SK-N-SH (cell line): ENCODE measurements at regions not wholly inside any gene's neighbourhood (a gene's known extent, or its start where the extent isn't known, plus 50 kb on each side); places are given as distances from the start of the nearest gene placed in this dataset.

Experiments
- CTCF ChIA-PET: fragments of 300-600, 350-600 bp; formaldehyde crosslinking; extraction: SDS; loops from one replicate; lab custom pipeline; 2021; lab: Yijun Ruan, JAX
- POLR2A ChIA-PET: fragments of 350-600 bp; sonication (Branson Sonifier 250); formaldehyde crosslinking; extraction: SDS; loops from one replicate; lab custom pipeline; 2020; ENCODE audit warnings: antibody characterized with exemption, inconsistent platforms; lab: Yijun Ruan, JAX
- DNase-seq: peaks from one replicate; pipeline ENCODE4 v3.0.0; 2012
- H2AFZ ChIP-seq: fragments of 200-600 bp; sonication (generic); 2 replicates; pipeline ENCODE4 v1.8.1; 2016; ENCODE audit warnings: antibody characterized with exemption, mild to moderate bottlenecking, low read depth
- H3F3A ChIP-seq: fragments of 200-600 bp; sonication (generic); replicated peaks from 2 replicates; pipeline ENCODE3; 2016; ENCODE audit warnings: antibody characterized with exemption, mild to moderate bottlenecking; ENCODE audit not compliant: insufficient read depth
- H3K27ac ChIP-seq, 2 experiments: fragments of 200-500 bp in 1 of 2; fragments of 200-600 bp in 1 of 2; sonication (Bioruptor generic) in 1 of 2; sonication (generic), shearing (Covaris generic) in 1 of 2; 2 replicates each; pipeline versions ENCODE4 v1.5.1 to v1.6.1; 2014 to 2016; ENCODE audit warnings: low read depth in 2 of 2, inconsistent platforms in 1 of 2, low read length in 1 of 2, mild to moderate bottlenecking in 1 of 2, mixed read lengths in 1 of 2
- H3K27me3 ChIP-seq: fragments of 200-600 bp; sonication (generic), shearing (Covaris generic); 2 replicates; pipeline ENCODE4 v1.6.1; 2016; ENCODE audit warnings: mixed run types; ENCODE audit not compliant: insufficient read depth
- H3K36me3 ChIP-seq, 2 experiments: fragments of 200-500 bp in 1 of 2; fragments of 200-600 bp in 1 of 2; sonication (Bioruptor generic) in 1 of 2; sonication (generic) in 1 of 2; replicated peaks in 1 of 2; 2 replicates each; pipeline versions ENCODE3 to v1.5.1; 2014 to 2016; ENCODE audit warnings: low read length in 1 of 2, mild to moderate bottlenecking in 1 of 2; ENCODE audit not compliant: insufficient read depth in 2 of 2, control insufficient read depth in 1 of 2
- H3K4me1 ChIP-seq, 2 experiments: fragments of 200-500 bp in 1 of 2; fragments of 200-600 bp in 1 of 2; sonication (Bioruptor generic) in 1 of 2; sonication (generic), shearing (Covaris generic) in 1 of 2; 2 replicates each; pipeline versions ENCODE4 v1.5.1 to v1.6.1; 2014 to 2016; ENCODE audit warnings: low read depth in 1 of 2, low read length in 1 of 2, mixed run types in 1 of 2; ENCODE audit not compliant: insufficient read depth in 2 of 2, control insufficient read depth in 1 of 2
- H3K4me2 ChIP-seq: fragments of 200-600 bp; sonication (generic), shearing (Covaris generic); 2 replicates; pipeline ENCODE4 v1.6.1; 2017; ENCODE audit warnings: mixed run types
- H3K4me3 ChIP-seq, 2 experiments: fragments of 200-500 bp in 1 of 2; fragments of 200-600 bp in 1 of 2; sonication (Bioruptor generic) in 1 of 2; sonication (generic), shearing (Covaris generic) in 1 of 2; 2 replicates each; pipeline versions ENCODE4 v1.5.1 to v1.8.1; 2014 to 2016; ENCODE audit warnings: low read depth in 2 of 2, inconsistent platforms in 1 of 2, low read length in 1 of 2, mild to moderate bottlenecking in 1 of 2, mixed read lengths in 1 of 2, moderate library complexity in 1 of 2
- H3K79me2 ChIP-seq: fragments of 200-600 bp; sonication (generic); 2 replicates; pipeline ENCODE4 v1.8.1; 2017; ENCODE audit warnings: mild to moderate bottlenecking; ENCODE audit not compliant: insufficient read depth
- H3K9ac ChIP-seq: fragments of 200-600 bp; sonication (generic); 2 replicates; pipeline ENCODE4 v1.6.1; 2017; ENCODE audit warnings: mixed run types
- H3K9me2 ChIP-seq: fragments of 200-600 bp; sonication (generic); 2 replicates; pipeline ENCODE4 v1.6.1; 2017; ENCODE audit warnings: mixed run types
- H3K9me3 ChIP-seq: fragments of 200-600 bp; sonication (generic); 2 replicates; pipeline ENCODE4 v1.6.1; 2017; ENCODE audit warnings: mixed run types, mild to moderate bottlenecking, moderate library complexity
- H4K20me1 ChIP-seq: fragments of 200-600 bp; sonication (generic); 2 replicates; pipeline ENCODE4 v1.6.1; 2017; ENCODE audit warnings: mild to moderate bottlenecking, mixed run types; ENCODE audit not compliant: insufficient read depth
- CHD2 ChIP-seq: fragments of 150-350 bp; IDR thresholded peaks from 2 replicates; pipeline ENCODE4 v1.6.1; 2018; ENCODE audit warnings: low read length; ENCODE audit not compliant: partially characterized antibody
- ELF1 ChIP-seq: IDR thresholded peaks from 2 replicates; pipeline ENCODE4 v1.4.0; 2012
- EP300 ChIP-seq, 2 experiments: IDR thresholded peaks; 2 replicates each; pipeline versions ENCODE4 v1.4.0 to v1.6.1; 2012; ENCODE audit warnings: borderline replicate concordance in 1 of 2, low read depth in 1 of 2, low read length in 1 of 2
- EZH2phosphoT487 ChIP-seq: fragments of 200-600 bp; sonication (generic); IDR thresholded peaks from 2 replicates; pipeline ENCODE4 v1.6.1; 2017; ENCODE audit warnings: low read depth, mixed run types, mild to moderate bottlenecking, antibody characterized with exemption, moderate library complexity, borderline replicate concordance
- FOSL2 ChIP-seq: IDR thresholded peaks from 2 replicates; pipeline ENCODE4 v1.4.0; 2012; ENCODE audit warnings: low read depth, mild to moderate bottlenecking, moderate library complexity, borderline replicate concordance
- GATA2 ChIP-seq: sonication (generic); formaldehyde crosslinking; IDR thresholded peaks from 2 replicates; pipeline ENCODE4 v1.5.0; 2020; ENCODE audit warnings: mild to moderate bottlenecking, missing genetic modification reagents
- IRF3 ChIP-seq: fragments of 150-350 bp; IDR thresholded peaks from 2 replicates; pipeline ENCODE4 v1.6.1; 2016; ENCODE audit warnings: mild to moderate bottlenecking, low read depth, low read length
- JUND ChIP-seq: IDR thresholded peaks from 2 replicates; pipeline ENCODE4 v1.4.0; 2012
- MAX ChIP-seq: IDR thresholded peaks from 2 replicates; pipeline ENCODE4 v1.4.0; 2012; ENCODE audit warnings: low read depth
- NFIC ChIP-seq: IDR thresholded peaks from 2 replicates; pipeline ENCODE4 v1.4.0; 2012; ENCODE audit warnings: borderline replicate concordance
- POLR2AphosphoS5 ChIP-seq: IDR thresholded peaks from 2 replicates; pipeline ENCODE4 v1.6.1; 2012; ENCODE audit warnings: low read depth, low read length
- RAD21 ChIP-seq: IDR thresholded peaks from 2 replicates; pipeline ENCODE4 v1.6.1; 2012; ENCODE audit warnings: mild to moderate bottlenecking, low read length
- SIN3A ChIP-seq: IDR thresholded peaks from 2 replicates; pipeline ENCODE4 v1.6.1; 2012; ENCODE audit warnings: low read depth, mild to moderate bottlenecking, low read length, moderate library complexity, borderline replicate concordance
- SMC3 ChIP-seq: IDR thresholded peaks from 2 replicates; pipeline ENCODE4 v1.6.1; 2012; ENCODE audit warnings: low read depth, low read length, improper control_type of control experiment
- TCF12 ChIP-seq: IDR thresholded peaks from 2 replicates; pipeline ENCODE4 v1.4.0; 2012
- TEAD4 ChIP-seq: IDR thresholded peaks from 2 replicates; pipeline ENCODE4 v1.4.0; 2012; ENCODE audit warnings: mild to moderate bottlenecking, borderline replicate concordance; ENCODE audit not compliant: insufficient read depth
- USF1 ChIP-seq: IDR thresholded peaks from 2 replicates; pipeline ENCODE4 v1.4.0; 2012; ENCODE audit warnings: low read depth, borderline replicate concordance
- YY1 ChIP-seq: IDR thresholded peaks from 2 replicates; pipeline ENCODE4 v1.4.0; 2012; ENCODE audit warnings: low read depth, mild to moderate bottlenecking
- WGBS: methylation state at CpG from one replicate; pipeline ENCODE4 v1.1.6; 2017; ENCODE audit warnings: low lambda C conversion rate; 5-methylcytosine and 5-hydroxymethylcytosine counted together
- TF ChIP-seq, protein P1 (sequence below): IDR thresholded peaks from 2 replicates; pipeline ENCODE4 v1.6.1; 2012; ENCODE audit warnings: mild to moderate bottlenecking, low read depth, low read length, moderate library complexity
- TF ChIP-seq, protein P2 (sequence below): fragments of 150-350 bp; IDR thresholded peaks from 2 replicates; pipeline ENCODE4 v1.6.1; 2017; ENCODE audit warnings: antibody characterized with exemption, low read length, low read depth, borderline replicate concordance

- Histone ChIP-seq H3K4me3 (no peak overlapping the region), H3K4me2 (no peak overlapping the region), H3K9me3 (no peaks in the 10 kb centered on the region), H4K20me1 (no peaks in the 10 kb centered on the region), H3K79me2 (no peaks in the 10 kb centered on the region), H3K27ac (no peak overlapping the region), H3K9ac (no peak overlapping the region), H3K36me3 (no peaks in the 10 kb centered on the region), H3F3A (no peaks in the 10 kb centered on the region), H2AFZ (no peak overlapping the region), H3K27me3 (no peaks in the 10 kb centered on the region), H3K4me1 (no peaks in the 10 kb centered on the region), H3K9me2 (no peaks in the 10 kb centered on the region)
- TF ChIP-seq TEAD4: no peak
- TF ChIP-seq IRF3: no peak
- no peak for TF ChIP-seq TCF12
- TF ChIP-seq EP300 (IDR thresholded peaks at IDR 0.05; ENCODE audit: borderline replicate concordance in 1 of 2, low read depth in 1 of 2, low read length in 1 of 2): no peak
- TF ChIP-seq RAD21: no peak
- TF ChIP-seq USF1: no peak
- ChIA-PET CTCF (interaction anchor here (0.7 kb wide), 1 partner anchor 337 kb away, joined by 3 read pairs; no protein-coding TSS in a partner anchor), POLR2A (no interaction called here)
- WGBS: 0% methylated on average over 1 of the region's 1 CpG
- no peak for DNase-seq
Observed at GRCh38 chrX:25998687-25999086, 139.5 kb upstream of the MAGEB18 start.

DNA sequence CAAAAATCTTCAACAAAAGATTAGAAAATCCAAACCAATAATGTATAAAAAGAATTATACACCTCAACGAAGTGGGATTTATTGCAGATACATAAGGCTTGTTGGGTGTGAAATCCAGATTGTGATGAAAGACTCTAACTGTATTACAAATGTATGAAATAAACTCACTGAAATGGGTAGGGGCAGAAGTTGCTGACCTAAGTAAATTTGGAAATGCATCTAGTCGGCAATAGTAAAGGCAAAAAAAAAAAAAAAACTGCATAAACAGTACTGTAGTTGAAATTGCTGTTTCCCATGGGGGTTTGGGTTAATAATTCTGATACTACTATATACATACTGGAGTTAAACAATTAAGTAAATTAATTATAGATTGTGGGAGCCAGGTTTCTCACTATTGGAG is 130.7 kb upstream of the MAGEB18 start:
- POLR2A ChIA-PET: no interaction called here
- Histone ChIP-seq H3K36me3 (no peaks in the 10 kb centered on the region), H3K27me3 (no peaks in the 10 kb centered on the region), H3K9ac (no peak overlapping the region), H3K27ac (no peak overlapping the region), H3K4me1 (no peaks in the 10 kb centered on the region), H3K4me2 (no peak overlapping the region), H2AFZ (no peak overlapping the region), H3K79me2 (no peaks in the 10 kb centered on the region), H3F3A (no peaks in the 10 kb centered on the region), H3K4me3 (no peak overlapping the region), H3K9me3 (no peaks in the 10 kb centered on the region), H4K20me1 (no peaks in the 10 kb centered on the region), H3K9me2 (no peaks in the 10 kb centered on the region)
- no peak for DNase-seq
- CTCF ChIA-PET: no interaction called here
- 0% methylated on average over 2 of the region's 2 CpGs for WGBS
- TF ChIP-seq USF1: no peak
- TF ChIP-seq, protein P1, sequence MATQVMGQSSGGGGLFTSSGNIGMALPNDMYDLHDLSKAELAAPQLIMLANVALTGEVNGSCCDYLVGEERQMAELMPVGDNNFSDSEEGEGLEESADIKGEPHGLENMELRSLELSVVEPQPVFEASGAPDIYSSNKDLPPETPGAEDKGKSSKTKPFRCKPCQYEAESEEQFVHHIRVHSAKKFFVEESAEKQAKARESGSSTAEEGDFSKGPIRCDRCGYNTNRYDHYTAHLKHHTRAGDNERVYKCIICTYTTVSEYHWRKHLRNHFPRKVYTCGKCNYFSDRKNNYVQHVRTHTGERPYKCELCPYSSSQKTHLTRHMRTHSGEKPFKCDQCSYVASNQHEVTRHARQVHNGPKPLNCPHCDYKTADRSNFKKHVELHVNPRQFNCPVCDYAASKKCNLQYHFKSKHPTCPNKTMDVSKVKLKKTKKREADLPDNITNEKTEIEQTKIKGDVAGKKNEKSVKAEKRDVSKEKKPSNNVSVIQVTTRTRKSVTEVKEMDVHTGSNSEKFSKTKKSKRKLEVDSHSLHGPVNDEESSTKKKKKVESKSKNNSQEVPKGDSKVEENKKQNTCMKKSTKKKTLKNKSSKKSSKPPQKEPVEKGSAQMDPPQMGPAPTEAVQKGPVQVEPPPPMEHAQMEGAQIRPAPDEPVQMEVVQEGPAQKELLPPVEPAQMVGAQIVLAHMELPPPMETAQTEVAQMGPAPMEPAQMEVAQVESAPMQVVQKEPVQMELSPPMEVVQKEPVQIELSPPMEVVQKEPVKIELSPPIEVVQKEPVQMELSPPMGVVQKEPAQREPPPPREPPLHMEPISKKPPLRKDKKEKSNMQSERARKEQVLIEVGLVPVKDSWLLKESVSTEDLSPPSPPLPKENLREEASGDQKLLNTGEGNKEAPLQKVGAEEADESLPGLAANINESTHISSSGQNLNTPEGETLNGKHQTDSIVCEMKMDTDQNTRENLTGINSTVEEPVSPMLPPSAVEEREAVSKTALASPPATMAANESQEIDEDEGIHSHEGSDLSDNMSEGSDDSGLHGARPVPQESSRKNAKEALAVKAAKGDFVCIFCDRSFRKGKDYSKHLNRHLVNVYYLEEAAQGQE: no peak
- no peak for TF ChIP-seq MAX
- no peak for TF ChIP-seq SIN3A
- TF ChIP-seq EP300 (IDR thresholded peaks at IDR 0.05; ENCODE audit: borderline replicate concordance in 1 of 2, low read depth in 1 of 2, low read length in 1 of 2): no peak
- no peak for TF ChIP-seq IRF3
- TF ChIP-seq POLR2AphosphoS5: no peak
- no peak for TF ChIP-seq NFIC
- TF ChIP-seq YY1: no peak
- no peak for TF ChIP-seq GATA2 (CRISPR knock-in tag)
- no peak for TF ChIP-seq CHD2
- TF ChIP-seq SMC3: no peak
- TF ChIP-seq ELF1: no peak
- no peak for TF ChIP-seq EZH2phosphoT487
- TF ChIP-seq, protein P2, sequence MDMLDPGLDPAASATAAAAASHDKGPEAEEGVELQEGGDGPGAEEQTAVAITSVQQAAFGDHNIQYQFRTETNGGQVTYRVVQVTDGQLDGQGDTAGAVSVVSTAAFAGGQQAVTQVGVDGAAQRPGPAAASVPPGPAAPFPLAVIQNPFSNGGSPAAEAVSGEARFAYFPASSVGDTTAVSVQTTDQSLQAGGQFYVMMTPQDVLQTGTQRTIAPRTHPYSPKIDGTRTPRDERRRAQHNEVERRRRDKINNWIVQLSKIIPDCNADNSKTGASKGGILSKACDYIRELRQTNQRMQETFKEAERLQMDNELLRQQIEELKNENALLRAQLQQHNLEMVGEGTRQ: no peak
- no peak for TF ChIP-seq JUND
- TF ChIP-seq FOSL2: no peak
